CD14-positive monocyte (primary cell): ENCODE measurements at regions not wholly inside any gene's neighbourhood (a gene's known extent, or its start where the extent isn't known, plus 50 kb on each side); places are given as distances from the start of the nearest gene placed in this dataset.
A peak's percentile ranks its signal among the peaks of the same experiment; 100 is the strongest.

ENCODE experiments used
- DNase-seq, 3 donors: peaks; one replicate each; pipeline ENCODE4 v3.0.0-alpha.2; 2011 to 2022
- H2AFZ ChIP-seq: 2 replicates; pipeline ENCODE4 v1.6.0; 2012; ENCODE audit warnings: mild to moderate bottlenecking, low read depth, low read length, inconsistent platforms; ENCODE audit not compliant: insufficient read depth, poor library complexity, severe bottlenecking
- H3K27ac ChIP-seq, 2 donors: 1 replicate in 1 of 2; 2 replicates in 1 of 2; pipeline ENCODE4 v1.5.1; 2012 to 2013; ENCODE audit warnings: low read length in 2 of 2, control low read depth in 1 of 2, inconsistent platforms in 1 of 2, low read depth in 1 of 2, mild to moderate bottlenecking in 1 of 2
- H3K27me3 ChIP-seq, 2 donors: one replicate each; pipeline versions ENCODE4 v1.6.0 to v1.6.1; 2011 to 2013; ENCODE audit warnings: low read length in 2 of 2; ENCODE audit not compliant: control insufficient read depth in 2 of 2, insufficient read depth in 2 of 2
- H3K36me3 ChIP-seq, 2 donors: replicated peaks in 1 of 2; 1 replicate in 1 of 2; 2 replicates in 1 of 2; pipeline versions ENCODE4 v1.5.1 to v1.6.1; 2012 to 2013; ENCODE audit warnings: low read length in 2 of 2, control low read depth in 1 of 2, inconsistent platforms in 1 of 2, mild to moderate bottlenecking in 1 of 2; ENCODE audit not compliant: insufficient read depth in 2 of 2, control insufficient read depth in 1 of 2
- H3K4me1 ChIP-seq, 2 donors: 1 replicate in 1 of 2; 2 replicates in 1 of 2; pipeline versions ENCODE4 v1.5.1 to v1.6.1; 2012 to 2013; ENCODE audit warnings: low read length in 2 of 2, control low read depth in 1 of 2, inconsistent platforms in 1 of 2, mild to moderate bottlenecking in 1 of 2, moderate library complexity in 1 of 2; ENCODE audit not compliant: insufficient read depth in 2 of 2, control insufficient read depth in 1 of 2
- H3K4me2 ChIP-seq: replicated peaks from 2 replicates; pipeline ENCODE3; 2012; ENCODE audit warnings: low read length, moderate library complexity, mild to moderate bottlenecking; ENCODE audit not compliant: poor library complexity, severe bottlenecking; ENCODE audit errors: extremely low read depth
- H3K4me3 ChIP-seq, 3 experiments: fragments of 200-600 bp in 1 of 3; sonication (generic) in 1 of 3; replicated peaks in 1 of 3; 1 replicate in 2 of 3; 2 replicates in 1 of 3; pipeline ENCODE4 v1.5.1; 2011 to 2013; ENCODE audit warnings: low read length in 3 of 3, mild to moderate bottlenecking in 3 of 3, control low read depth in 2 of 3, low read depth in 2 of 3, inconsistent platforms in 1 of 3, moderate library complexity in 1 of 3
- H3K79me2 ChIP-seq: 2 replicates; pipeline ENCODE4 v1.6.0; 2012; ENCODE audit warnings: mild to moderate bottlenecking, control low read depth, inconsistent platforms, low read length, moderate library complexity; ENCODE audit not compliant: insufficient read depth
- H3K9ac ChIP-seq: 2 replicates; pipeline ENCODE4 v1.6.0; 2017; ENCODE audit warnings: low read length, mild to moderate bottlenecking; ENCODE audit not compliant: insufficient read depth, poor library complexity, severe bottlenecking
- H3K9me3 ChIP-seq, 2 donors: replicated peaks in 1 of 2; 1 replicate in 1 of 2; 2 replicates in 1 of 2; pipeline versions ENCODE4 v1.5.1 to v1.6.1; 2012 to 2013; ENCODE audit warnings: low read length in 2 of 2, control low read depth in 1 of 2; ENCODE audit not compliant: control insufficient read depth in 1 of 2, insufficient read depth in 1 of 2
- H4K20me1 ChIP-seq: 2 replicates; pipeline ENCODE4 v1.6.0; 2012; ENCODE audit warnings: mild to moderate bottlenecking, low read length, control low read depth, moderate library complexity; ENCODE audit not compliant: insufficient read depth
- H3K27ac Mint-ChIP-seq, 7 donors: one replicate each; pipeline ENCODE4 v1.8.0; 2020; ENCODE audit warnings: mild to moderate bottlenecking in 7 of 7, mixed read lengths in 7 of 7, moderate library complexity in 6 of 7, inconsistent platforms in 2 of 7
- H3K27me3 Mint-ChIP-seq, 3 donors: one replicate each; pipeline ENCODE4 v1.8.0; 2021 to 2022; ENCODE audit warnings: low read depth in 3 of 3, mild to moderate bottlenecking in 3 of 3, mixed read lengths in 3 of 3, moderate library complexity in 3 of 3, inconsistent platforms in 1 of 3
- H3K36me3 Mint-ChIP-seq, 2 donors: one replicate each; pipeline ENCODE4 v1.8.0; 2020; ENCODE audit warnings: mixed read lengths in 2 of 2, inconsistent platforms in 1 of 2, mild to moderate bottlenecking in 1 of 2
- H3K4me1 Mint-ChIP-seq: one replicate; pipeline ENCODE4 v1.8.0; 2020; ENCODE audit warnings: mild to moderate bottlenecking, mixed read lengths
- H3K4me3 Mint-ChIP-seq, 2 donors: one replicate each; pipeline ENCODE4 v1.8.0; 2020; ENCODE audit warnings: mild to moderate bottlenecking in 2 of 2, mixed read lengths in 2 of 2, moderate library complexity in 1 of 2
- H3K9me3 Mint-ChIP-seq, 7 donors: one replicate each; pipeline ENCODE4 v1.8.0; 2020 to 2022; ENCODE audit warnings: mixed read lengths in 7 of 7, mild to moderate bottlenecking in 6 of 7, moderate library complexity in 6 of 7, inconsistent platforms in 2 of 7
- WGBS: methylation state at CpG from one replicate; pipeline ENCODE4 v1.1.5; 2013; ENCODE audit warnings: missing lambda C conversion rate; ENCODE audit not compliant: insufficient coverage; 5-methylcytosine and 5-hydroxymethylcytosine counted together
- intact Hi-C, 2 donors: fragments of 100-400 bp; cut with micrococcal nuclease; formaldehyde crosslinking; loops; one replicate each; pipeline versions ENCODE4 v1.15.0 to v1.15.1; 2023
- TF ChIP-seq, protein P1 (sequence below): fragments of 200-600 bp; IDR thresholded peaks from one replicate; pipeline ENCODE4 v1.8.0; 2022; ENCODE audit warnings: antibody characterized with exemption, mild to moderate bottlenecking

GRCh38 chr4:14867847-14868246 is 134.4 kb upstream of the CPEB2 start:
- Histone ChIP-seq H3K9ac (no peak overlapping the region), H3K9me3 (no peaks in the 10 kb centered on the region), H3K4me3 (no peak overlapping the region), H3K79me2 (no peaks in the 10 kb centered on the region), H3K4me2 (no peak overlapping the region), H3K36me3 (no peaks in the 10 kb centered on the region), H4K20me1 (no peaks in the 10 kb centered on the region), H3K4me1 (peaks cover 15 to 18% of the 10 kb centered on the region in 2 donors), H3K27ac (no peak overlapping the region), H2AFZ (no peak overlapping the region), H3K27me3 (peaks cover 0 to 7% of the 10 kb centered on the region in 2 donors)
- TF ChIP-seq, protein P1, sequence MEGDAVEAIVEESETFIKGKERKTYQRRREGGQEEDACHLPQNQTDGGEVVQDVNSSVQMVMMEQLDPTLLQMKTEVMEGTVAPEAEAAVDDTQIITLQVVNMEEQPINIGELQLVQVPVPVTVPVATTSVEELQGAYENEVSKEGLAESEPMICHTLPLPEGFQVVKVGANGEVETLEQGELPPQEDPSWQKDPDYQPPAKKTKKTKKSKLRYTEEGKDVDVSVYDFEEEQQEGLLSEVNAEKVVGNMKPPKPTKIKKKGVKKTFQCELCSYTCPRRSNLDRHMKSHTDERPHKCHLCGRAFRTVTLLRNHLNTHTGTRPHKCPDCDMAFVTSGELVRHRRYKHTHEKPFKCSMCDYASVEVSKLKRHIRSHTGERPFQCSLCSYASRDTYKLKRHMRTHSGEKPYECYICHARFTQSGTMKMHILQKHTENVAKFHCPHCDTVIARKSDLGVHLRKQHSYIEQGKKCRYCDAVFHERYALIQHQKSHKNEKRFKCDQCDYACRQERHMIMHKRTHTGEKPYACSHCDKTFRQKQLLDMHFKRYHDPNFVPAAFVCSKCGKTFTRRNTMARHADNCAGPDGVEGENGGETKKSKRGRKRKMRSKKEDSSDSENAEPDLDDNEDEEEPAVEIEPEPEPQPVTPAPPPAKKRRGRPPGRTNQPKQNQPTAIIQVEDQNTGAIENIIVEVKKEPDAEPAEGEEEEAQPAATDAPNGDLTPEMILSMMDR: no peak
- intact Hi-C loops: no loop called here
- no peak overlapping the region for H3K27ac Mint-ChIP-seq
- H3K9me3 Mint-ChIP-seq: no peaks in the 10 kb centered on the region
- H3K4me3 Mint-ChIP-seq: no peak overlapping the region
- no peaks in the 10 kb centered on the region for H3K36me3 Mint-ChIP-seq
- 100% methylated on average over 3 of the region's 7 CpGs for WGBS
- peaks cover 1 to 14% (median 6%) of the 10 kb centered on the region in 3 donors for H3K27me3 Mint-ChIP-seq
- peaks cover 20% of the 10 kb centered on the region for H3K4me1 Mint-ChIP-seq
- no peak for DNase-seq

GRCh38 chr4:14868426-14869395 is 133.6 kb upstream of the CPEB2 start:
- no CpG with 5 or more reads among the region's 4 CpGs for WGBS
- H3K27ac ChIP-seq: no peak overlapping the region
- Mint-ChIP-seq H3K27me3 (peaks cover 1 to 7% (median 6%) of the 10 kb centered on the region in 3 donors), H3K4me3 (no peak overlapping the region), H3K4me1 (peaks cover 18% of the 10 kb centered on the region), H3K27ac (peak overlapping the region in 1 of 7 donors; percentile 27), H3K36me3 (no peaks in the 10 kb centered on the region), H3K9me3 (no peaks in the 10 kb centered on the region)
- no peaks in the 10 kb centered on the region for H3K36me3 ChIP-seq
- no peak overlapping the region for H3K4me2 ChIP-seq
- H3K9me3 ChIP-seq: no peaks in the 10 kb centered on the region
- DNase-seq: no peak
- H2AFZ ChIP-seq: no peak overlapping the region
- H4K20me1 ChIP-seq: no peaks in the 10 kb centered on the region
- peaks cover 14 to 15% of the 10 kb centered on the region in 2 donors for H3K4me1 ChIP-seq
- intact Hi-C loops: no loop called here
- TF ChIP-seq, protein P1: no peak
- H3K9ac ChIP-seq: no peak overlapping the region
- H3K27me3 ChIP-seq: no peaks in the 10 kb centered on the region
- H3K79me2 ChIP-seq: no peaks in the 10 kb centered on the region
- no peak overlapping the region for H3K4me3 ChIP-seq
